ENCODE measurements at regions not wholly inside any gene's neighbourhood (a gene's known extent, or its start where the extent isn't known, plus 50 kb on each side); places are given as distances from the start of the nearest gene placed in this dataset.

- H3K27ac ChIP-seq = no peak overlapping the region
- TF ChIP-seq ZFX (IDR thresholded peaks at IDR 0.05) = no peak
- TF ChIP-seq, protein P1, sequence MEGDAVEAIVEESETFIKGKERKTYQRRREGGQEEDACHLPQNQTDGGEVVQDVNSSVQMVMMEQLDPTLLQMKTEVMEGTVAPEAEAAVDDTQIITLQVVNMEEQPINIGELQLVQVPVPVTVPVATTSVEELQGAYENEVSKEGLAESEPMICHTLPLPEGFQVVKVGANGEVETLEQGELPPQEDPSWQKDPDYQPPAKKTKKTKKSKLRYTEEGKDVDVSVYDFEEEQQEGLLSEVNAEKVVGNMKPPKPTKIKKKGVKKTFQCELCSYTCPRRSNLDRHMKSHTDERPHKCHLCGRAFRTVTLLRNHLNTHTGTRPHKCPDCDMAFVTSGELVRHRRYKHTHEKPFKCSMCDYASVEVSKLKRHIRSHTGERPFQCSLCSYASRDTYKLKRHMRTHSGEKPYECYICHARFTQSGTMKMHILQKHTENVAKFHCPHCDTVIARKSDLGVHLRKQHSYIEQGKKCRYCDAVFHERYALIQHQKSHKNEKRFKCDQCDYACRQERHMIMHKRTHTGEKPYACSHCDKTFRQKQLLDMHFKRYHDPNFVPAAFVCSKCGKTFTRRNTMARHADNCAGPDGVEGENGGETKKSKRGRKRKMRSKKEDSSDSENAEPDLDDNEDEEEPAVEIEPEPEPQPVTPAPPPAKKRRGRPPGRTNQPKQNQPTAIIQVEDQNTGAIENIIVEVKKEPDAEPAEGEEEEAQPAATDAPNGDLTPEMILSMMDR (conservative IDR thresholded peaks at IDR 0.05) = no peak
These were observed 390.6 kb downstream of the NUF2 start for GRCh38 chr1:163712321-163712720.

GRCh38 chr1:163720294-163720693 is 398.5 kb downstream of the NUF2 start:
- TF ChIP-seq, protein P1 (conservative IDR thresholded peaks at IDR 0.05) = no peak
- no peak for TF ChIP-seq ZFX (IDR thresholded peaks at IDR 0.05)
- H3K27ac ChIP-seq = no peak overlapping the region

DNA sequence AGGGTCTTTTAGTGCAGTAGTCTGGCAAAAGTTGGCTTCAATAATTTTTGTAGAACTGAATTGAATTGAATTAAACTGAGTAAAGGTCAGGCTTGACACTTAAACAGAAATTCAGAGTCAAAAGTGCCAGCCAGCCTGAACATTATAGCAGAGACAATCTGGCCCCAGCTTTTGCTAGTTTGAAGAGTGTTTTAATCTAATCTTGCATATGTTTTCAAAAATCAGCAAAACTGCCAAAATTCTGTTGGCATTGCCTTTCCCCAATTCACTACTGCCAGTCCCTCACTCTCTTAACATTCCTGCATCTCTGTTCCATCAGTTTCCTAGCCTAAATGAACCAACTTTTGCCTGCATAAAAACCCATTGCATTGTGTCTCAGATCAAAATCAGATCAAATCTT is 403.8 kb downstream of the NUF2 start:
- TF ChIP-seq, protein P1 (conservative IDR thresholded peaks at IDR 0.05) = no peak
- TF ChIP-seq ZFX (IDR thresholded peaks at IDR 0.05) = no peak
- H3K27ac ChIP-seq = no peak overlapping the region

DNA sequence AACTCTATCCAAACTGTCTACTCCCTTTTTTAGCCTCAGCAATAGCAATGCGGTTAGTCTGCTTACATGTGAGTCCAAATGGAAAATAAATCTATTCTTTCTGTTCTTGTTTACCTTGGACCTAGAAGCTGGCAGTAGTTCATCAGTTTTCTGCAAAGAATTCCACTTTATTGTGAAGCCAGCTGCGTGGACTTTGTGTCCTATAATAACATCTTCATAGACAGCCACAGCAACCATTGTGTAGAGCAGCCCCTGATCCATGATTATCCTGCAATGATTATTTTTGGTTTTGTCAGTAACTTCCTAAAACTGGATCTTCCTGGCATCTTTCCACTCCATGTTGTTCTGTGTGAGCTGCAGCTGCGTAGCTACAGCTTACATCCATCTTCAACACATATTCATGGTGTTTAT is 408.7 kb downstream of the NUF2 start:
- no peak overlapping the region for H3K27ac ChIP-seq
- no peak for TF ChIP-seq ZFX (IDR thresholded peaks at IDR 0.05)
- TF ChIP-seq, protein P1 (conservative IDR thresholded peaks at IDR 0.05) = no peak

GRCh38 chr1:163737261-163737660 is 415.5 kb downstream of the NUF2 start:
- H3K27ac ChIP-seq = no peak overlapping the region
- no peak for TF ChIP-seq ZFX (IDR thresholded peaks at IDR 0.05)
- TF ChIP-seq, protein P1 (conservative IDR thresholded peaks at IDR 0.05) = no peak

DNA sequence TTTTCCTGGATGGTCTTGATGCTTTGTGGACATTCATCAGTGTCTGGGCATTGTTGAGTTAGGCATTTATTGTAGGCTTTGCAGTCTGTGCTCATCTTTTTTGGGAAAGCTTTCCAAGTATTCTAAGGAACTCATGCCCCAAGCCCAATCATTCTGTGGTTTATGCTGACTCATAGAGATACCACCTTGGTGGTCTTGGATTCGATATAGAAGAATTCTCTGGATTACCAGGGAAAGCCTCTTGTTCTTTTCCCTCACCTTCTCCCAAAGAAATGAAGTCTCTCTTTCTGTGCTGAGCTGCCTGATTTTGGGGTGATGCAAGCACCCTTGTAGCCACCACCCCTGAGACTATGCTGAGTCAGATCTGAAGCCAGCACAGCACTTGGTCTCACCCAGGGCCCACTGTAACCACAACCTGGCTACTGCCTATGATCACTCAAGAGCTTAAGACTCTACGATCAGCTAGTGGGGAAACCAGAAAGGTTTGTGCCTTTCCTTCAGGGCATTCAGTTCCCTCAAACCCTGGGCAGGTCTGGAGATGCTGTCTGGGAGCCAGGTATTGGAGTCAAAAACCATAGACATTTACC is 422.6 kb downstream of the NUF2 start:
- TF ChIP-seq ZFX (IDR thresholded peaks at IDR 0.05) = no peak
- TF ChIP-seq, protein P1 (conservative IDR thresholded peaks at IDR 0.05) = no peak
- no peak overlapping the region for H3K27ac ChIP-seq

GRCh38 chr1:163745204-163745603 is 423.4 kb downstream of the NUF2 start:
- no peak overlapping the region for H3K27ac ChIP-seq
- TF ChIP-seq, protein P1 (conservative IDR thresholded peaks at IDR 0.05) = no peak
- TF ChIP-seq ZFX (IDR thresholded peaks at IDR 0.05) = no peak
